GM18520 (cell line): ENCODE measurements at regions not wholly inside any gene's neighbourhood (a gene's known extent, or its start where the extent isn't known, plus 50 kb on each side); places are given as distances from the start of the nearest gene placed in this dataset.
A peak's percentile ranks its signal among the peaks of the same experiment; 100 is the strongest.
"Not testable (repeated sequence)": the region's sequence is repeated elsewhere in the genome, so short reads cannot be mapped to it uniquely, and the experiment has no call there.

ENCODE experiments used
- ATAC-seq: cut with Tn5 transposase; IDR thresholded peaks from one replicate; pipeline ENCODE4 v1.9.1; 2021; ENCODE audit not compliant: unreplicated experiment

DNA sequence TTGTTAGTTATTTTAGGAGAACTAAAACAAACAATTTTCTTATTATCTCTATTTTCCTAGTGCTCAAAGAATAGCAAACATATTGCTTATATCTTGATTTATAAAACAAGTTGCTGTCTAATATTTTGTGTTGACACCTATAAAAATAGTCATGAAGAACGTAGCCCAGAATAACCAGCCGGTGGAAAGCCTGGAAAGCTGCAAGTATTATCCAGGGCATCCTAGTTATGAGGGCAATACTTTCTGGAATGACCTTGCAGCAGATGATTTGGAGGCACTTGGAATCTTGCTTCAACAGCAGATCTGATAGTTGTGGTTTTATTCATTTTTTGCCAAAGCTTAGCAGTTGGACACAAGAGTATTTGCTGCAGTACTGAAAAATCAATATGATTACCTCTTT is 948.7 kb downstream of the LRFN5 start:
- ATAC-seq = no peak

DNA sequence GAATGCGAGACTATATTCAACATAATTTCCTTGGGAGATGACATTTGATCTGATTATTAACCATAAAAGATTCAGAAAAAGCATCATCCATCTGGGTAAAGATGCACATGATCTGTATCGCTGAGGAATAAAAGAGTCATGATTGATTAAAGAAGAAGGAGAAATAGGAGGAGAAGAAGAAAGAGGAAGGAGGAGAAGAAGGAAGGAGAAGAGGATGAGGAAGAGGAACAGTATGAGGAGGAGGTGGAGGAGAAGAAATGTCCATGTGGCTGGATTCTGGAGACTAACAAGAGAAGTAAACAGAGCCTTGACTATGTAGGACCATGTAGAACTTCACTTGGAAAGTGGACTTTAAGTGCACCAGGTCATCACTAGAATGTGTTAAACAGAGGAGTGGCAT is 947.4 kb downstream of the LRFN5 start:
- ATAC-seq = no peak

DNA sequence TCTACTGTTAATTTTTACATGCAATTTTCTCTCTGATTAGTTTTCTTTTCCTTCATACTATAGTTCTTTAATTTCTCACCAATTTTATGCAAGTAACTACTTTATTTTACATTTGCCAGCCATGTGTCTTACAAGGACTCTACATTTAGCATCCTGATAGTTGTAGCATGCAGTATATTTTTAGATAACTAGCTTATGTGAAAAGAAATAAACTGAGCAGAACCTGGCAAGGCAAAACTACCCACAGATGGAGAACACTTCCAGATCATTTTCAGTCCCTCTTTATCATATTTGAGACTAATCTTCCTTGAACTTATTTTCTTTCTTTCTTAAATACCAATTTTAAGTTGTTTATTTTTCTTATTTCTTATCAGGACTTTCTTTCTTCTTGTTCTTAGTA is 943.6 kb downstream of the LRFN5 start:
- ATAC-seq = no peak

DNA sequence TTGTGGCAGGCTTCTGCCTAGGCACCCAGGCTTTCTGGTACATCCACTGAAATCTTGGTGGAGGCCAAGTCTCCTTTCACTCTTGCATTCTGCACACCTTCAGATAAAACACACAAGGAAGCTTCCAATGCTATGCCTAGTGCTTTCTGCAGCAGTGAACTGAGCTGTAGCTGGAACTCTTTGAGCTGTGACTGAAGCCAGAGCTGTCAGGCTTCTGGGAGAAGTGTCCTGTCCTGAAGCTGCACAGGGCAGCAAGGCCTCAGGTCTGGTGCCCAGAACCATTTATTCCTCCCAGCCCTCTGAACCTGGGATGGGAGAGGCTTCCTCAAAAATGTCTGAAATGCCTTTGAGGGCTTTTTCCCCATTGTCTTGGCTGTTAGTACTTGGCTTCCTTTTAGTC is 941.7 kb downstream of the LRFN5 start:
- ATAC-seq = no peak

DNA sequence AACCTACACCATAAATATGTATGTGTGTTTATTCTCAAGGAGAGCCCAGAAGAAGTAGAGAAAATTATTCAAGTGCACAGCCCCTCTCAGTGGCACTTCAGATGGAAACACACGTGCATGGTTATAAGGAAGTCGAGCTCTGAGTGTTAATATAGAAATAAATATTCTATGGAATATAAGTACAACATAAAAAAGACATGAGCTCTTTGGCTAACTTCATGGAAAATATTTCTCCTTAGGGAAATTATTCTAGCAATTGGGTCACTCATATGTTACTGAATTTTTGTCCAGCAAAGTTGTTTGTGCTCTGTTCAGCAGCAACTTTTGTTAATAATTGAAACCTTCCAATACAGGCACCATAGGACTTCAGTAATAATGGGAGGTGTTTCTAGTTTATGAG is 939.0 kb downstream of the LRFN5 start:
- no peak for ATAC-seq

DNA sequence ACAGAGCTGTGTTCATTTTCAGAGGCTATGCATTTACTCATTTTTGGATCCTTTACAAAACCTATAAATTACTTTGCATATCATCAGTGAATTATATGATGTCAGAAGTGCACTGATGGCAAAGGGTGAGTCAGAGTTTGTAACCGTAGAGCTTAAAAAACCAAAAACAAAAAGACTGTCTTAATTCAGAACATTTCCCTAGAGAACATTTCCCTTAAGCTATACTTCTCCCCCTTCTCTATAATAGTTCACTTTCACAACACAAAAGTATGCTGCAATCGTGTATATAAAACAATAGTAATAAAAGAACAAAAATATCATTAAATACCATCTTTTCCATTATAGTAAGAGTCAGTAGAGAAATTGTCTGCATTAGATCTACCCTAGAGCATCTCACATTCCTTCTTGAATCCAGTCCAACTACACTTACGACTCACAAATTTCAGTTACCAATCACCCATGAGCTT is 934.9 kb downstream of the LRFN5 start:
- no peak for ATAC-seq

DNA sequence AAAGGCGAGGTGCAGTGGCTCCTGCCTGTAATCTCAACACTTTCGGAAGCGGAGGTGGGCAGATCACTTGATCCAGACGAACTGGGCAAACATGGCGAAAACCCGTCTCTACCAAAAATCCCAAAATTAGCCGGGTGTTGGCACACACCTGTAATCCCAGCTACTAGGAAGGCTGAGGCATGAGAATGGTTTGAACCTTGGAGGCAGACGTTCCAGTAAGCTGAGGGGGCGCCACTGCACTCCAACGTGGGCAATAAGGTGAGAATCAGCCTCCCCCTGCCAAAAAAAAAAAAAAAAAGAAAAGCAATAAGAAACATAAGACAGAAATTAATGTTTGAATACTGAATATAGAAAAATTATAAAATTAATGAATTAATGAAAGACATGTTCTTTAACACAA is 928.7 kb downstream of the LRFN5 start:
- no peak for ATAC-seq

DNA sequence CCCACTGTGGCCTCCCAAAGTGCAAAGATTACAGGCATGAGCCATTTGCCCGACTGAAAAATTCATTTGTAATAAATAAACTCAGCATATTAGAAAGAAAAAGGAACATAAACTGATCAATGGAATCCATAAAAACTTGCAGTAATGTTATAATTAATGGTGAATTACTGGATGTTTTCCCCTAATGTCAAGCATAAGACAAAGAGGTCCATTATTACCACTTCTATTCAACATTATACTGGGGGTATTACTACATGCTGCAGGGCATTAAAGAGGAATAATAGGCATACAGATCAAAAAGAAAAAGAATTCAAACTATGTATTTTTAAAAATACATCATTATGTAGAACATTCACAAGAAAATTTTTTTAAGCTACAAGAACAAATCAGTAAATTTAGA is 926.8 kb downstream of the LRFN5 start:
- no peak for ATAC-seq

DNA sequence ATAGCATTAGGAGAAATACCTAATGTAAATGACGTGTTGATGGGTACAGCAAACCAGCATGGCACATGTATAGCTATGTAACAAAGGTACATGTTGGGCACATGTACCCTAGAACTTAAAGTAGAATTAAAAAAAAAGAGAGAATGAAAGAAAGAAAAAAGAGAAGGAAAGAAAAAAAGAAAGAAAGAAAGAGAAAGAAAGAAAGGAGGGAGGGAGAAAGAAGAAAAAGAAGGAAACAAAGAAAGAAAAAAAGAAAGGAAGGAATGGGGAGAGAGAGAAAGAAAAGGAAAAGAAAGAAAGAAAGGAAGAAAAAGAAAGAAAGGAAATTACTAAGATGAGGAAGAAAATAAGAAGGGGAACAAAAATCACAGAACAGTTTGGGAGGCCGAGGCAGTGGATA is 925.5 kb downstream of the LRFN5 start:
- ATAC-seq = no peak

DNA sequence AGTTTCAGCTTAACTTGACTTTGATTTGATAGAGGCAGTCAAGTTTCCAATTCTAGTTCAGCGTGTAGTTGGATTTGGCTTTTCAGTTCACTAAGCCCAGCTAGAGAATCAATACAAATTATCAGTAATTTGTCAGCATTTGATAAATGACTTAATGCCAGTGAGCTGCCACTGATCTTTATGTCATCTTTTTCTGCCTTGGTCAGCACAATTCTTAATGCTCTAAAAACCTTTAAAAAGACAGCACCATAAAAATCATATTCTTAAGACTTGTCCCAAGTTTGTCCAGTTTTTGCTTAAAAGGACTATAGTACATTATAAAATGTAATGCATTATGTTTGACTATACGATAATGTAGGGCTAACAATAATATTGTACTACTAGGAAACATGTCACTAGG is 920.5 kb downstream of the LRFN5 start:
- ATAC-seq = no peak

- peak; percentile 92 for ATAC-seq
Measured at GRCh38 chr14:42523666-42524065, 917.0 kb downstream of the LRFN5 start.

GRCh38 chr14:42517806-42518500 is 911.3 kb downstream of the LRFN5 start:
- no peak for ATAC-seq

DNA sequence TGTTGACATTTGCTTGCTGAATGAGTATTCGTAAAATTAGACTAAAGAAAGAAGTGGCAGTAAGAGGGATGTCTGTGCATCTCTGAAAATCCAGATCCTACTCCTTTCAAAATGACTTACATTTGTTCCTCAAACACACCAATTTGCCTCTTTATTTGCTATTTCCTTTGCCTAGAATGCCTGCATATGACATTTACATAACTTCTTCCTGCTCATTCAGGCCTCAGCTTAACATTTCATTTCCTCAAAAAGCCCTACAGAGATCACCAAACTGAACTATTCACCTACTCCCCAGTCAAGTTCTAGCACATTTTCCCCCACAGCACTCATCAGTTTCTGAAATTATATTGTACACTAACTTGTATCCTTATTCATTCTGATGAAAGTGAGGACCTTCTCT is 907.2 kb downstream of the LRFN5 start:
- no peak for ATAC-seq

DNA sequence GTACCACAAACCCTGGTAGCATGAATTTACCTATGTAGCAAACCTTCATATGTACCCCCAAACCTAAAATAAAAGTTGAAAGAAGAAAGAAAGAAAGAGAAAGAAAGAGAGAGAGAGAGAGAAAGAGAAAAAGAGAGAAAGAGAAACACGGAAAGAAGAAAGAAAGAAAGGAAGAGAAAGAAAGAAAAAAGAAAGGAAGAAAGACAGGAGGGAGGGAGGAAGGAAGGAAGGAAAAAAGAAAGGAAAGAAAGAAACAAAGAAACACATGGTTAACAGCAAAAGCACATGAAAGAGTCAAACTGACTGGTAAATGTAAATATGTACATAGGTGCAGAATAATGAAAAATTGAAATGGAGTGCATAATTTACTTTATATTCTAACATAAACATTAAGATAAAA is 903.4 kb downstream of the LRFN5 start:
- ATAC-seq = no peak

GRCh38 chr14:42508209-42508946 is 901.7 kb downstream of the LRFN5 start:
- ATAC-seq = no peak

DNA sequence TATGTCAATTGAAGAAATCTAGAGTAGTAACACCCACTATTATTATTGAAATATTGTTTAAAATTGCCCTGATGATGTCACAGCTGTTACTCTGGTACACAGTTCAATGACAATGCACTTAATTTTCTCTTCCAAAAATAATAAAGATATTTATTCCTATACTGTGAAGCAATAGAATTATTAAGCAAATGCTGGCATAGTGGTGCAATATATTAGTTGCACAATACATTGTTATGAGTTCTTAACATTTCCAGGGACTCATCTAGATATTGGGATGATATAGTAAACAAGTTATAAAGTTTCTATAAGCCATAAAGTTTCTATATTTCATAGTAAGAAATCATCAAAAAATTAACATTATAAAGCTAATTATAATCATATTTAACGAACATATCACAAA is 897.8 kb downstream of the LRFN5 start:
- no peak for ATAC-seq

DNA sequence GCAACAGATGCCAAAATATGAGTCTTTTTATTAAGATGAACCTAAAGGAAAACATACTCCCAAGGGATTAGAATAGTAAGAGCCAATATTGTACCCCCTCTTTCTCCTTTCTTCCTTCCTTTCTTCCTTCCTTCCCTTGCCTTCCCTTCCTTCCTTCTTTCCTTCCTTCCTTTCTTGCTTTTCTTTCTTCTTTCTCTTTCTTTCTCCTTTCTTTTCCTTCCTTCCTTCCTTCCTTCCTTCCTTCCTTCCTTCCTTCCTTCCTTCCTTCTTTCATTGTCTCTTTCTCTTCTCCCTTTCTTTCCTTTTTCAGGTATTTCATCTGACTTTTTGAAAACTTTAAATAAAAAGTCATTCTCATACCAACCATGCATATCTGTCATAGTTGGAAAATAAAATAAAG is 892.5 kb downstream of the LRFN5 start:
- ATAC-seq = no peak

GRCh38 chr14:42490536-42490935 is 883.9 kb downstream of the LRFN5 start:
- no peak for ATAC-seq

- no peak for ATAC-seq
Measured at GRCh38 chr14:42488965-42489364, 882.3 kb downstream of the LRFN5 start.

DNA sequence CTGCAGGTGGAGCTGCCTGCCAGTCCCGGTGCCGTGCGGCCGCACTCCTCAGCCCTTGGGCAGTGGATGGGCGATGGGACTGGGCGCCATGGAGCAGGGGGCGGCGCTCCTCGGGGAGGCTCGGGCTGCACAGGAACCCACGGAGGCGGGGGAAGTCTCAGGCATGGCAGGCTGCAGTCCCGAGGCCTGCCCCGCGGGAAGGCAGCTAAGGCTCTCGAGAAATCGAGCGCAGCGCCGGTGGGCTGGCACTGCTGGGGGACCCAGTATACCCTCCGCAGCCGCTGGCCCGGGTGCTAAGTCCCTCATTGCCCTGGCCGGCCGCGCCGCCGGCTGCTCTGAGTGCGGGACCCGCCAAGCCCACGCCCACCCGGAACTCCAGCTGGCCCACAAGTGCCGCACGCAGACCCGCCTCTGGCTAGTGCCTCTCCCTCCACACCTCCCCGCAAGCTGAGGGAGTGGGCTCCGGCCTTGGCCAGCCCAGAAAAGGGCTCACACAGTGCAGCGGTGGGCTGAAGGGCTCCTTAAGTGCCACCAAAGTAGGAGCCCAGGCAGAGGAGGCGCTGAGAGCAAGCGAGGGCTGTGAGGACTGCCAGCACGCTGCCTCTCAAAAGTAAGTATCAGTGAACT is 875.8 kb downstream of the LRFN5 start:
- not testable (repeated sequence) for ATAC-seq

DNA sequence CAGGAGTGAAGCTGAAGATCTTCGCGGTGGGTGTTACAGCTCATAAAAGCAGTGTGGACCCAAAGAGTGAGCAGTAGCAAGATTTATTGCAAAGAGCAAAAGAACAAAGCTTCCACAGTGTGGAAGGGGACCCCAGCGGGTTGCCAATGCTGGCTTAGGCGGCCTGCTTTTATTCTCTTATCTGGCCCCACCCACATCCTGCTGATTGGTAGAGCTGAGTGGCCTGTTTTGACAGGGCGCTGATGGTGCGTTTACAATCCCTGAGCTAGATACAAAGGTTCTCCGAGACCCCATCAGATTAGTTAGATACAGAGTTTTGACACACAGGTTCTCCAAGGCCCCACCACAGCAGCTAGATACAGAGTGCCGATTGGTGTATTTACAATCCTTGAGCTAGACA is 875.0 kb downstream of the LRFN5 start:
- ATAC-seq = not testable (repeated sequence)

DNA sequence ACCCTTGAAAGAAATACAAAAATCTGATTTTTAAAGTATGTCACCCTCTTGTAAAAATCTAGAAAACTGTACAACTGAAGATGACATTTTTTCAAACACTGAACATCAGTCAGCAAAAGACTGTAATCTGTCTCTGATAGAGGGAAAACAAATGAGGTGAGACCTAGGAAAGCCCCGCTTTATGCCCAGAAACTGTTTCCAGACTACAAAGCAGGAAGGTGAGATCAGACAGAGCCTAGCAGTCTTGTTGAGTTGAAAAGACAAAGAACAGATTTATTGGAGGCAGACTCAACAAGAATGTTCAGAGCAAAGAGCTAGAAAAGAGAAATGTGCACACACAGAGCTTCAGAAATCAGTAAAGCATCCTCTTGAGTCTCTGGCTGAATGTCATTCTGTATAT is 873.6 kb downstream of the LRFN5 start:
- ATAC-seq = no peak
